PC-3 (cell line): ENCODE measurements at regions not wholly inside any gene's neighbourhood (a gene's known extent, or its start where the extent isn't known, plus 50 kb on each side); places are given as distances from the start of the nearest gene placed in this dataset.

ENCODE experiments used
- ATAC-seq: fragments of 200-7000 bp; cut with Tn5 transposase; 2 replicates; pipeline ENCODE4 v1.9.1; 2020; ENCODE audit warnings: mild to moderate bottlenecking, moderate library complexity
- BruUV-seq: library from RNA; stranded (reverse); fragments of 400-500 nt; replicated peaks from 2 replicates; lab custom pipeline; 2021; lab: Mats Ljungman, UMichigan
- CTCF ChIA-PET: fragments of 300-600 bp; sonication (Branson Sonifier 250); formaldehyde crosslinking; loops from one replicate; lab custom pipeline; 2022; ENCODE audit warnings: antibody characterized with exemption; lab: Charles Lee
- POLR2A ChIA-PET: fragments of 300-600 bp; sonication (Branson Sonifier 250); formaldehyde crosslinking; loops from one replicate; lab custom pipeline; 2022; ENCODE audit warnings: antibody characterized with exemption; ENCODE audit not compliant: unreplicated experiment; lab: Charles Lee
- DNase-seq: peaks from one replicate; pipeline ENCODE4 v3.0.0-alpha.2; 2015
- H2AFZ ChIP-seq: fragments of 300-600 bp; sonication (generic); 2 replicates; pipeline ENCODE4 v1.6.0; 2016; ENCODE audit warnings: antibody characterized with exemption, low read length
- H3F3A ChIP-seq: fragments of 300-600 bp; sonication (generic); one replicate; pipeline ENCODE4 v1.6.0; 2017; ENCODE audit warnings: antibody characterized with exemption, low read length, control low read depth, mild to moderate bottlenecking; ENCODE audit not compliant: unreplicated experiment
- H3K27ac ChIP-seq: fragments of 300-600 bp; sonication (generic); 2 replicates; pipeline ENCODE4 v1.5.1; 2016; ENCODE audit warnings: mild to moderate bottlenecking, low read length
- H3K27me3 ChIP-seq: fragments of 300-600 bp; sonication (generic); 2 replicates; pipeline ENCODE4 v1.6.1; 2016; ENCODE audit warnings: low read length, mixed read lengths
- H3K36me3 ChIP-seq: fragments of 300-600 bp; sonication (generic); 2 replicates; pipeline ENCODE4 v1.6.1; 2016; ENCODE audit warnings: low read depth, mixed run types, low read length, mixed read lengths
- H3K4me1 ChIP-seq: fragments of 300-600 bp; sonication (generic); 2 replicates; pipeline ENCODE4 v1.5.1; 2016; ENCODE audit warnings: low read length; ENCODE audit not compliant: insufficient read depth
- H3K4me2 ChIP-seq: fragments of 300-600 bp; sonication (generic); 2 replicates; pipeline ENCODE4 v1.6.0; 2016; ENCODE audit warnings: low read length
- H3K4me3 ChIP-seq: fragments of 300-600 bp; sonication (generic); 2 replicates; pipeline ENCODE4 v1.5.1; 2016; ENCODE audit warnings: mild to moderate bottlenecking, low read length, mixed read lengths
- H3K79me2 ChIP-seq: fragments of 300-600 bp; sonication (generic); 2 replicates; pipeline ENCODE4 v1.6.1; 2017; ENCODE audit warnings: low read length, mixed read lengths
- H3K9ac ChIP-seq: fragments of 300-600 bp; sonication (generic); 2 replicates; pipeline ENCODE4 v1.6.0; 2016; ENCODE audit warnings: mild to moderate bottlenecking, low read length
- H3K9me2 ChIP-seq: fragments of 300-600 bp; sonication (generic); replicated peaks from 2 replicates; pipeline ENCODE4 v1.6.1; 2016; ENCODE audit warnings: mixed run types, low read length, mixed read lengths
- H3K9me3 ChIP-seq: fragments of 300-600 bp; sonication (generic); 2 replicates; pipeline ENCODE4 v1.6.1; 2016; ENCODE audit warnings: low read length, mixed read lengths
- H4K20me1 ChIP-seq: fragments of 300-600 bp; sonication (generic); 2 replicates; pipeline ENCODE4 v1.6.1; 2016; ENCODE audit warnings: low read length, mixed read lengths
- CTCF ChIP-seq: fragments of 300-600 bp; sonication (generic); conservative IDR thresholded peaks from 2 replicates; pipeline ENCODE4 v1.5.1; 2017; ENCODE audit warnings: antibody characterized with exemption, low read depth, mild to moderate bottlenecking, low read length
- EZH2 ChIP-seq: fragments of 300-600 bp; sonication (generic); IDR thresholded peaks from one replicate; pipeline ENCODE4 v1.6.1; 2017; ENCODE audit warnings: antibody characterized with exemption, mild to moderate bottlenecking, low read length; ENCODE audit not compliant: unreplicated experiment
- EZH2phosphoT487 ChIP-seq: fragments of 300-600 bp; sonication (generic); IDR thresholded peaks from 2 replicates; pipeline ENCODE4 v1.6.1; 2018; ENCODE audit warnings: mild to moderate bottlenecking, antibody characterized with exemption, low read length, borderline replicate concordance
- intact Hi-C: fragments of 100-400 bp; cut with micrococcal nuclease; formaldehyde crosslinking; loops from 2 replicates; pipeline ENCODE4 v1.9.0; 2023

- Histone ChIP-seq H3K27ac (no peak overlapping the region), H3K4me3 (no peak overlapping the region), H3K4me2 (no peak overlapping the region), H2AFZ (no peak overlapping the region), H3K9ac (no peak overlapping the region), H3K27me3 (no peaks in the 10 kb centered on the region), H3K4me1 (peaks cover 12% of the 10 kb centered on the region), H3F3A (no peaks in the 10 kb centered on the region), H3K9me2 (no peaks in the 10 kb centered on the region), H4K20me1 (no peaks in the 10 kb centered on the region), H3K79me2 (no peaks in the 10 kb centered on the region), H3K36me3 (no peaks in the 10 kb centered on the region), H3K9me3 (no peaks in the 10 kb centered on the region)
- BruUV-seq = no TSS peak
- TF ChIP-seq EZH2phosphoT487 = no peak
- no peak for TF ChIP-seq CTCF
- TF ChIP-seq EZH2 = no peak
- ATAC-seq (no peak), DNase-seq (no peak)
- CTCF ChIA-PET = no interaction called here
- POLR2A ChIA-PET = no interaction called here
- intact Hi-C loops = no loop called here
Observed at GRCh38 chr4:22167201-22167600, 218.6 kb upstream of the KCNIP4 start.

- ATAC-seq (no peak), DNase-seq (no peak)
- intact Hi-C loops = no loop called here
- H3F3A ChIP-seq = no peaks in the 10 kb centered on the region
- H3K27me3 ChIP-seq = no peaks in the 10 kb centered on the region
- no peak overlapping the region for H3K4me2 ChIP-seq
- H4K20me1 ChIP-seq = no peaks in the 10 kb centered on the region
- H3K9ac ChIP-seq = no peak overlapping the region
- H3K79me2 ChIP-seq = no peaks in the 10 kb centered on the region
- no peaks in the 10 kb centered on the region for H3K36me3 ChIP-seq
- H3K9me2 ChIP-seq = no peaks in the 10 kb centered on the region
- no peak overlapping the region for H2AFZ ChIP-seq
- H3K27ac ChIP-seq = no peak overlapping the region
- no peak overlapping the region for H3K4me3 ChIP-seq
- H3K9me3 ChIP-seq = no peaks in the 10 kb centered on the region
- no peak for TF ChIP-seq EZH2phosphoT487
- no peaks in the 10 kb centered on the region for H3K4me1 ChIP-seq
- ChIA-PET CTCF (no interaction called here), POLR2A (no interaction called here)
- no TSS peak for BruUV-seq
Observed at GRCh38 chr4:22162454-22162853, 213.9 kb upstream of the KCNIP4 start.

GRCh38 chr4:22130741-22131140, 182.2 kb upstream of the KCNIP4 start:
- no TSS peak for BruUV-seq
- H3K79me2 ChIP-seq = no peaks in the 10 kb centered on the region
- ChIA-PET POLR2A (no interaction called here), CTCF (no interaction called here)
- H3K36me3 ChIP-seq = no peaks in the 10 kb centered on the region
- no peak overlapping the region for H3K4me2 ChIP-seq
- no peaks in the 10 kb centered on the region for H3K27me3 ChIP-seq
- no peak overlapping the region for H3K9ac ChIP-seq
- no peak overlapping the region for H3K4me3 ChIP-seq
- H3K9me3 ChIP-seq = no peaks in the 10 kb centered on the region
- no peak for TF ChIP-seq CTCF
- TF ChIP-seq EZH2 = no peak
- no peak for TF ChIP-seq EZH2phosphoT487
- no peaks in the 10 kb centered on the region for H3K9me2 ChIP-seq
- intact Hi-C loops = no loop called here
- no peak overlapping the region for H3K27ac ChIP-seq
- ATAC-seq (no peak), DNase-seq (no peak)
- no peaks in the 10 kb centered on the region for H4K20me1 ChIP-seq
- H3F3A ChIP-seq = no peaks in the 10 kb centered on the region
- no peak overlapping the region for H2AFZ ChIP-seq
- no peaks in the 10 kb centered on the region for H3K4me1 ChIP-seq
